HepG2 (cell line): ENCODE measurements at regions not wholly inside any gene's neighbourhood (a gene's known extent, or its start where the extent isn't known, plus 50 kb on each side); places are given as distances from the start of the nearest gene placed in this dataset.

ENCODE experiments used
- ATAC-seq: fragments of 200-7000 bp; cut with Tn5 transposase; 3 replicates; pipeline ENCODE4 v1.9.1; 2020; ENCODE audit warnings: mild to moderate bottlenecking, moderate library complexity
- BruUV-seq: library from RNA; stranded (reverse); fragments of 400-500 nt; replicated peaks from 2 replicates; lab custom pipeline; 2021; lab: Mats Ljungman, UMichigan
- CTCF ChIA-PET: fragments of 300-600 bp; formaldehyde crosslinking; extraction: SDS; loops from one replicate; lab custom pipeline; 2021; ENCODE audit warnings: low total read pairs, inconsistent platforms, low intra/inter-chr PET ratio; lab: Yijun Ruan, JAX
- POLR2A ChIA-PET: fragments of 350-600 bp; sonication (Branson Sonifier 250); formaldehyde crosslinking; loops from one replicate; lab custom pipeline; 2020; ENCODE audit warnings: antibody characterized with exemption, inconsistent platforms; lab: Yijun Ruan, JAX
- DNase-seq: peaks from one replicate; pipeline ENCODE4 v3.0.0-alpha.2; 2015; ENCODE audit warnings: low spot score
- FAIRE-seq: peaks from 3 replicates; lab custom pipeline; 2011; peaks lifted over from hg19 to GRCh38; lab: Jason Lieb, UNC
- H2AFZ ChIP-seq: one replicate; pipeline ENCODE4 v1.6.1; 2011; ENCODE audit warnings: low read length, inconsistent platforms
- H3K27ac ChIP-seq: fragments of 300-600 bp; 3 replicates; pipeline ENCODE4 v1.8.0; 2011; ENCODE audit warnings: mixed run types, mild to moderate bottlenecking, mixed read lengths, low read length, inconsistent platforms; ENCODE audit not compliant: insufficient read depth; ENCODE audit errors: extremely low read length
- H3K27me3 ChIP-seq, 2 experiments: fragments of 200-600 bp in 1 of 2; 2 replicates in 1 of 2; 3 replicates in 1 of 2; pipeline versions ENCODE4 v1.6.0 to v1.8.0; 2011; ENCODE audit warnings: low read length in 2 of 2, mild to moderate bottlenecking in 2 of 2, moderate library complexity in 2 of 2, inconsistent platforms in 1 of 2; ENCODE audit not compliant: insufficient read depth in 2 of 2, control insufficient read depth in 1 of 2
- H3K36me3 ChIP-seq, 2 experiments: fragments of 200-600 bp in 1 of 2; replicated peaks in 1 of 2; 2 replicates in 1 of 2; 3 replicates in 1 of 2; pipeline versions ENCODE4 v1.5.1 to v1.8.0; 2011; ENCODE audit warnings: low read length in 2 of 2, inconsistent platforms in 1 of 2; ENCODE audit not compliant: insufficient read depth in 2 of 2, control insufficient read depth in 1 of 2
- H3K4me1 ChIP-seq: 2 replicates; pipeline ENCODE4 v1.5.1; 2012; ENCODE audit warnings: low read length, inconsistent platforms; ENCODE audit not compliant: insufficient read depth
- H3K4me2 ChIP-seq: 2 replicates; pipeline ENCODE4 v1.6.0; 2011; ENCODE audit warnings: low read depth, low read length, inconsistent platforms
- H3K4me3 ChIP-seq, 3 experiments: fragments of 200-600 bp in 1 of 3; sonication (generic), shearing (Covaris generic) in 1 of 3; replicated peaks in 1 of 3; 2 replicates each; pipeline ENCODE4 v1.5.1; 2011 to 2016; ENCODE audit warnings: low read length in 3 of 3, inconsistent platforms in 2 of 3, low read depth in 2 of 3, mild to moderate bottlenecking in 2 of 3, control low read depth in 1 of 3, mixed read lengths in 1 of 3; ENCODE audit not compliant: insufficient read depth in 1 of 3
- H3K79me2 ChIP-seq: one replicate; pipeline ENCODE4 v1.6.1; 2011; ENCODE audit warnings: low read length, inconsistent platforms; ENCODE audit not compliant: insufficient read depth
- H3K9ac ChIP-seq: 2 replicates; pipeline ENCODE4 v1.6.0; 2011; ENCODE audit warnings: mild to moderate bottlenecking, low read depth, low read length, inconsistent platforms; ENCODE audit not compliant: insufficient read depth
- H3K9me3 ChIP-seq: 2 replicates; pipeline ENCODE4 v1.5.1; 2012; ENCODE audit warnings: mild to moderate bottlenecking, low read length
- H4K20me1 ChIP-seq: 2 replicates; pipeline ENCODE4 v1.6.0; 2011; ENCODE audit warnings: inconsistent platforms, mild to moderate bottlenecking, low read length, moderate library complexity; ENCODE audit not compliant: insufficient read depth
- HMGXB3 ChIP-seq: sonication (generic); formaldehyde crosslinking; IDR thresholded peaks from 2 replicates; pipeline ENCODE4 v1.4.0; 2020; ENCODE audit warnings: missing genetic modification reagents, borderline replicate concordance
- MAFG ChIP-seq: sonication (generic); formaldehyde crosslinking; IDR thresholded peaks from 2 replicates; pipeline ENCODE4 v1.5.1; 2020; ENCODE audit warnings: mild to moderate bottlenecking, missing genetic modification reagents
- MBD4 ChIP-seq: IDR thresholded peaks from 2 replicates; pipeline ENCODE4 v1.6.1; 2012; ENCODE audit warnings: low read length, inconsistent platforms, borderline replicate concordance
- MIXL1 ChIP-seq: IDR thresholded peaks from 2 replicates; pipeline ENCODE4 v1.6.1; 2016
- MTF2 ChIP-seq: sonication (generic); formaldehyde crosslinking; IDR thresholded peaks from 2 replicates; pipeline ENCODE4 v1.5.0; 2020; ENCODE audit warnings: missing genetic modification reagents, borderline replicate concordance
- PRDM10 ChIP-seq: sonication (generic); formaldehyde crosslinking; IDR thresholded peaks from 2 replicates; pipeline ENCODE4 v1.4.0; 2020; ENCODE audit warnings: low read depth, missing genetic modification reagents
- YEATS2 ChIP-seq: sonication (generic); formaldehyde crosslinking; IDR thresholded peaks from 2 replicates; pipeline ENCODE4 v1.4.0; 2020; ENCODE audit warnings: missing genetic modification reagents, borderline replicate concordance
- ZBTB49 ChIP-seq: sonication (generic); formaldehyde crosslinking; IDR thresholded peaks from 2 replicates; pipeline ENCODE4 v1.4.0; 2020; ENCODE audit warnings: missing genetic modification reagents, borderline replicate concordance
- ZFP36 ChIP-seq: fragments of 150-350 bp; IDR thresholded peaks from 2 replicates; pipeline ENCODE4 v1.6.1; 2018; ENCODE audit warnings: borderline replicate concordance, low read length, low read depth; ENCODE audit not compliant: partially characterized antibody
- ZKSCAN5 ChIP-seq: sonication (generic); formaldehyde crosslinking; IDR thresholded peaks from 2 replicates; pipeline ENCODE4 v1.5.1; 2020; ENCODE audit warnings: mild to moderate bottlenecking, missing genetic modification reagents
- ZMYM4 ChIP-seq: sonication (generic); formaldehyde crosslinking; IDR thresholded peaks from 2 replicates; pipeline ENCODE4 v1.8.1; 2023; ENCODE audit warnings: mild to moderate bottlenecking, missing genetic modification reagents
- ZSCAN30 ChIP-seq: sonication (generic); formaldehyde crosslinking; IDR thresholded peaks from 2 replicates; pipeline ENCODE4 v1.5.0; 2020; ENCODE audit warnings: mild to moderate bottlenecking, missing genetic modification reagents
- WGBS: methylation state at CpG from one replicate; pipeline ENCODE4 v1.1.6; 2017; ENCODE audit warnings: low lambda C conversion rate; 5-methylcytosine and 5-hydroxymethylcytosine counted together
- in situ Hi-C: cut with HindIII; loops from 2 replicates; pipeline ENCODE4 v1.10.0; 2017; ENCODE audit warnings: low pct_unique_long_range_greater_than_20kb; ENCODE audit not compliant: extremely low pct_ligation_motif_present
- intact Hi-C: fragments of 100-400 bp; cut with micrococcal nuclease; formaldehyde crosslinking; loops from one replicate; pipeline ENCODE4 v1.10.0; 2022; ENCODE audit not compliant: unreplicated experiment

GRCh38 chr14:29320286-29320685 lies 553.7 kb downstream of the FOXG1 start:
- no peak overlapping the region for H3K4me2 ChIP-seq
- H3K79me2 ChIP-seq = no peaks in the 10 kb centered on the region
- in situ Hi-C loops = no loop called here
- H2AFZ ChIP-seq = no peak overlapping the region
- no peaks in the 10 kb centered on the region for H3K4me1 ChIP-seq
- TF ChIP-seq PRDM10 (CRISPR knock-in tag) (no peak), MTF2 (CRISPR knock-in tag) (no peak), MAFG (CRISPR knock-in tag) (no peak), ZFP36 (no peak), MIXL1 (CRISPR knock-in tag) (no peak), MBD4 (no peak), HMGXB3 (no peak), ZSCAN30 (CRISPR knock-in tag) (no peak), YEATS2 (CRISPR knock-in tag) (no peak), ZMYM4 (CRISPR knock-in tag) (no peak), ZBTB49 (CRISPR knock-in tag) (no peak), ZKSCAN5 (CRISPR knock-in tag) (no peak)
- no peaks in the 10 kb centered on the region for H3K36me3 ChIP-seq
- no peak for DNase-seq
- H3K27me3 ChIP-seq = no peaks in the 10 kb centered on the region
- ChIA-PET CTCF (no interaction called here), POLR2A (no interaction called here)
- H3K9me3 ChIP-seq = peaks cover 95% of the 10 kb centered on the region
- no peak overlapping the region for H3K9ac ChIP-seq
- ATAC-seq = no peak
- intact Hi-C loops = no loop called here
- H4K20me1 ChIP-seq = no peaks in the 10 kb centered on the region
- H3K27ac ChIP-seq = no peak overlapping the region
- no peak for FAIRE-seq
- no TSS peak for BruUV-seq
- H3K4me3 ChIP-seq = no peak overlapping the region
- 4% methylated on average over 1 of the region's 1 CpG for WGBS
